ENCODE measurements at regions not wholly inside any gene's neighbourhood (a gene's known extent, or its start where the extent isn't known, plus 50 kb on each side); places are given as distances from the start of the nearest gene placed in this dataset.

- TF ChIP-seq CTCF (IDR thresholded peaks at IDR 0.05) (no peak), EZH2 (IDR thresholded peaks at IDR 0.05) (no peak), EZH2phosphoT487 (IDR thresholded peaks at IDR 0.05) (no peak)
These were observed 78.5 kb upstream of the PCDH8 start for GRCh38 chr13:52926971-52927370.

All from neural progenitor cell (in vitro differentiated cells).